Stimulated activated CD8-positive, alpha-beta memory T cell treated with anti-CD3 and anti-CD28 coated beads, Interleukin-4, amount 100 ng/mL, for 48 hours (primary cell): ENCODE measurements at regions not wholly inside any gene's neighbourhood (a gene's known extent, or its start where the extent isn't known, plus 50 kb on each side); places are given as distances from the start of the nearest gene placed in this dataset.
A peak's percentile ranks its signal among the peaks of the same experiment; 100 is the strongest.

Experiments used
- DNase-seq: peaks from one replicate; pipeline ENCODE4 v3.0.0-alpha.2; 2020

DNA sequence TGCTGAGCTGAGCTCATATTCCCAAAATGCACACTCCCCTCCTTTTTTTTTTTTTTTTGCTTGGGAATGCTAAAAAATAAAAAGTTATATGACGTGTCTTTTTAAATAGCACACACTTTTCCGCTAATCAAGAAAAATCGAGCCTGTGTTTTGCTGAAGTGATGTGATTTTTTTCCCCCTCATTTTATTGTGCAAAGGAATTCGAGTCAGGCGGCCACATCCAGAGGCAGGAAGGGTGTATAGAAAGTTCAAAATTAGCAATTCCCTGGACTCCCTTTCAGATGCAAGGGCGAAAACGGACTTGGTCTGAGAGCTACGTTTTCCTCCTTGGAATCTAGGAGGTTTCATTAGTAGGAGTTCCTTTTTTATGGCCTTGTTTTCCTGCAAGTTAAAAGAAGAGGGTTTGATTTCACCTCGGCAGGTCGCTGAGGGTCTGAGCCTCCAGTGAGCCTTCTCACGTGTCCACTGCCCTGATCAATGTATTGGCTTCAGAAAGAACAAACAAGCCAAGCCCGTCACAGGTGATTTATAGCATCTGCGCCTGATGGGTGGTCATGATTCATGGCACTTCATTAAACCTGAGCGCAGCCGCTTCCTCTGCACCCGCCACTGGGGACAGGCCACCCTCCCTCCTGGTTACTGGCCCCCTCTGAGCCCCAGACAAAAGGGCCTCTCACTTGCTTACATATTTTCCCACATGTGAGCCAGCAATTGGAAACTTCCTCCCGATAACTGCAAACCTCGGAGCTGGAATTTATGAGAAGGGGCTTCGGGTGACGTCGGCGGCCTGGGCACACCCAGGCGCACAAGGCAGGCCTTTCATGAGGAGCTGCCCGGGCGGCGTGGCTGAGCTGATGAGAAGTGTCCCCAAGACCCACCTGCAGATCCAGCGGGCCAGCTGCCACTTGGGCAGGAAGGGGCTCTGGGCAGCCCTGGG is 64.4 kb upstream of the LINC01488 start:
- no peak for DNase-seq

DNA sequence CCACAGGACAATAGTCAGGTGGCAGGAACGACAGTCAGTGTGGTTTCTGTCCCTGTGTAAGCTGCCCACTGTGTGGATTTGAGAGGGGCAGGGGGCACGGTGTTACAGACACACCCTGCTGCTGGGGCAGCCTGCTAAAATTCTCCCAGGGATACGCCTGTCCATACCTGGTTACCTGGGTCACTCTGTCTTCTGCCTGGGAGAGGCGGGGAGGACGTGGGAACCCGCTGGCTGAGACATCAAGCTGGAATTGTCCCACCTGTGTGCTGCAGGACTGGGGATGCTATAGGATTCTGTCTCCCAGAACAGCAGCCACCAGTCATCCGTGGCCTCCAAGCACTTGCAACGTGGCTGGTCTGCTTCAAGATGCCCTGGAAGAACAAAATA is 63.8 kb upstream of the LINC01488 start:
- DNase-seq: no peak

DNA sequence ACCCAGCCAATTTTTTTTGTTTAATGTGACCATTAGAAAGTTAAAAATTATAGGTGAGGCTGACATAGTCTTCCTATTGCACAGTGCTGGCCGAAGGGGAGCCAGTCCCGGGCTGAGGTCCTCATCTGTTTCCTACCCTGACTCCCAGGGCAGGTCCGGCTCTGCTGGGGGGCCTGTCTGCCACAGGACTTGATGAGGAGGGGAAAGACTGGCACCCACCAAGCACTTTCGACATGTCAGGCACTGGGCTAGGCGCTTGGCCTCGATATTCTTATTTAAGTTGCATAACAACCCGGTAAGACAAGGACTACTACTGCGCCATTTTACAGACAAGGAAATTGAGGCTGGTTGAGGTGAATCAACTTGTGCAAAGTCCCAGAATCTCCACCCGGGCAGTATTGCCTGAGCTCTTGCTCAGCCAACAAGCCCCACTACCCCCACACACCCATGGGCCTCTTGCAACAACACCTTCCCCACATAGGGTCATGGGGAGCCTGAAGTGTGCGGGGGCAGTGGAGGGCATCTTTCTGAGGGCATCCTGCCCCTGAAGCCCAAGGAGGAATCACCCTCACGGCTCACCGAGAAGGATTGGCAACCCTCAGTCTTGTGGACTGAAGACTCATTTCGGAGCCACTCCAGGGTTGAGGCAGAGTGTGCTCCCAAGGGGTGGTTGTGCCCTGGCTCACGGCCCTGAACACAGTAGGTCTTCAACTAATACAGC is 62.7 kb upstream of the LINC01488 start:
- no peak for DNase-seq

DNA sequence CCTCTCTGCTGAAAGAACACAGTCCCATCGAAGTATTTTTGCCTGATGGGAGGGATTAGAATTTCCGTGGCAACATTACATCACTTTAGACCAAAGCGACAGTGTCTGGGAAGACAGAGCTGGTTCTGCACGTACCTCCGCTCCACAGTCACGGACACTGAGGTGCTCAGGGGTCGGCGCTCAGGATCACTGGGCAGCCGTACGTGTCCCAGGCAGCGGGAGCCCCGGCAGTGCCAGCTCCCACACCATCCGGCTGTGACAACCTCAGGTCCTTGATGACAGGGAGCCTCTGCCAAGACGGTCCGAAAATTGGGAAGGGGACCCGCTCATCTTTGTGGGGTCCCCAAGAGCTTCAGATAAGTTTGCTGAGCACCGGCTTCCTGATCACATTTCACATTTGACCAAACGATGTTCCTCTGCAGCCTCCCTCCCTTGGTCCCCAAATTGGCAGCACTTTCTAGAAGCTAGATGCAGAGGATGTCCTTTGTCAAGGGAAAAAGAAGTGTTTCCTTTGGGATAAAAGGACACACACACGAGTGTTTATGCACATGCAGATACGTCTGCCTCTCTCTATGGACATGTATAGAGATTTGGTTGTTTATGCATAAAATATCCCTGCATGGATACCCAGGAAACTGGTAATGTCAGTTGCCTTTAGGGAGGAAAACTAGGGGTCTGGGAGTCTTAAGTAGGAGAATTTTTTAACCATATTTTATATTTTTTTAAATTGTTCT is 61.6 kb upstream of the LINC01488 start:
- no peak for DNase-seq

DNA sequence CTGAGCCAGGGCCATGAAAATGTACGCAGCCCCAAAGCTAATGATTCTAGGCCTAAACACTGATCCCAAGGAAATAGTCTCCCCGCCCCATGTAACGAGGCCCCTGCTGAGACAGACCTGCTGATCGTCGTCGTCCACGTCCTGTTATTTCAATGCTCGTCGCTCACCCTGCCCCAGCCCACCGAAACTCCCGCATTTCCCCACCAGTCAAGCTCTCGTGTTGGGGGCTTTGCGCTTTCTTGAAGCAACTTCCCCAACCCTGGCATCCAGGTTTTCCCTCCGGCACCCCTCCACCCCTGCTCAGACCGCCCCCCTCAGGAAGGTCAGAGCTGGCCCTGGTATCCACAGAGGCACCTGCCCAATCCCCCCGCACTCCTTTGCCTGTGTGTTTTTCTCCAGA is 58.8 kb upstream of the LINC01488 start:
- no peak for DNase-seq

DNA sequence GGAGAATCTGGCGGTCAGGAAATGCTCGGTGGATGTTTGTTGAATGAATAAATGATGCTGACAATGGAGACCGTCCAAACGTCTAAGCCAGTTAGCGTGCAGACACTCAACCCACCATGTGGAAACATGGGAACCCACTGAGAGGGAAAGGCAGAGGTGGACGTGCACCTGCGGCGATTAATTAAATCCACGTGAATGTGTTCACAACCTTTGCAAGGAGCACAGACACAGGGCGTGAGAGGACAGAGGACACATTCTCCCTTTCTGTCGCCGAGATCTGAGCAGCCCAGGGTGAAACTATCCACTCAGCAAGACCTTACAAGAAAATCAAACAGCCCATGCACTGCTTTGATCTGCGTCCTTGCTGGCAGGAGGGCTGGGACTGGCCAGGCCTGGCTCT is 58.3 kb upstream of the LINC01488 start:
- DNase-seq: no peak

DNA sequence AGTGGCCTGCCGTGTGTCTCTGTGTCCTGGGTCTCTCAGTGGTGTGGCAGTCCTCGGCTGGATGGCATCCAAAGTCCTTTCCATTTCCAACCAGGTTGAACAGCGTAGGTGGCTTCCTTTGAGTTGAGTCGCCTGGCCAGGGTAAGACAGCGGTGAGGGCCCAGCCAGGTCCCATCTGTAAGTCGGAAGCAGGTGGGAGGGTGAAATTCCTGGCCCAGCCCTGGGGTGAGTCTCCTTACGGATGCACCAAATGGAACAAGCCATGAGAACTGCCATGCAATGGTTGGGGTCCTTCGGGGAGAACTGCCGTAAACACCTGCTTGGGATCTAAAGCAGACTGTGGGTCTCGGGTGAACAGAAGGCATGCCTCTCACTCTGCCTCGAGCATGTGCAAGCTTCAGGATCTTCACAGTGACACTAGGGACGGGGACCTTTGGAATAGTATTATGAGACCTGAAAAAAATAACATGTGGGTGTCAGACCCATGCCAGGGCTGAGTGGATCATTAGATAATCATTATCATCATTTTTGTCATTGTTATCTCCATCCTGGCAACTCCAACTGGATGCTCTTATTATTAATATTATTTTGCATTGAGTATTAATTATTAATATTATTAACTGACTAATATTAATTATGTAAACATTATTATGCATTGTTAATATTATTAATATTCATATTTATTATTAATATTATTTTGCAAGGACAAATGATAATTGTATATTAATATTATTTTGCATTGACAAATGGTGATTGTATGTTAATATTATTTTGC is 57.7 kb upstream of the LINC01488 start:
- no peak for DNase-seq

DNA sequence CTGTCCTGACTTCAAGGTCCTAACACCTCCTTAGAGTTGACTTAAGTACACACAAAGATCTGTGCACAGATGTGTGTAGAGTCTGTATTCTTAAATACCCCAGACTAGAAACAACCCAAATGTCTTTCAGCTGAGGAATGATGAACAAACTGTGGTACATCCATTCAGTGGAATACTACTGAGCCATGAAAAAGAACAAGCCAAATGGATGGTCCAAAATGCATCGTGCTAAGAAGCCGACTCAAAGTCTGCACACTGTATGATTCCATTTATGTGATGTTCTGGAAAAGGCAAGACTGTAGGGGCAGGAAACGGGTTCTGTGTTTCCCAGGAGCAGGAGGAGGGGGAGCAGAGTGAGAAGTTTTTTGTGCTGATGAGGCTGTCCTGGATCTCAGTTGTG is 56.7 kb upstream of the LINC01488 start:
- DNase-seq: no peak

DNA sequence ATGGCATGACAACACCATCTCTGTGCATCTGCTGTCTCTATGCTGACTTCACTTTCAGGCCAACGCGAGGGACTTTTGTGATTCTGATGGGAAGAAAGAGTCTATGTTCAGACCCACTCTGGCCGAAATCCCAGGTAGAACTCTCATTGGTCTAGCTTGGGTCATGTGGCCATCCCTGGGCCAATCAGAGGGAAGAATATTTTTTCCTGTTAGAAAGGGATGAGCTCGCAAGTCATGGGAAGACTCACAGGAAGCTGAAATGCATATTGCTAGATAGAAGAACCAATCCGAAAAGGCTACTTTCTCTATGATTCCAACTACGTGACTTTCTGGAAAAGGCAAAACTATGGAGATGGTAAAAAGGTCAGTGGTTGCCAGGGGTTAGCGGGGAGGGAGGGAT is 56.0 kb upstream of the LINC01488 start:
- DNase-seq: no peak

DNA sequence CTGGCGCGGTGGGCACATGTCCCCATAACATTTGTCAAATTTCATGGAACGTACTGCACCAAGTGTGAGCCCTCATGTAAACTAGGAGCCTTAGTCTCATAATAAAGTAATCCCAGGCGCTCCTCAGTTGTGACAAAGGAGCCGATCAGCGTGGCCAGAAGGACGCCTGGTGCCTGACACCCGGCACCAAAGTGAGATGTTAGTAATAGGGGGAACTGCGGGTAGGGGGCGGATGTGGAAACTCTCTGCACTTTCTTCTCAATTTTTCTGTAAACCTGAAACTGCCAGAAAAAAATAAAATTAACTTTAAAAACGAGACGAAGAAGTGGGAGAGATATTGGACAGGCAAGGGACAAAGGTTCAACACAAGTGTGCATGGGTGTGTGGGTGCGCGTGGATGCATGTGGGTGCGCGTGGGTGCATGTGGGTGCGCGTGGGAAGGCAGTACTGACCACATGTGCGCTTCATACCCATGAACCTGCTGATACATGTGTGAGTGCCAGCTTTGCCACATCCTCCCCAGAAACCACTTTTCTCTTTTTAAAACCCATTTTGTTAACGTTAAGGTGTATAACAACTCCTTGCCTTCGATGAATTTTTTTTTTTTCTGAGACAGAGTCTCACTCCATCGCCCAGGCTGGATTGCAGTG is 55.4 kb upstream of the LINC01488 start:
- peak; percentile 63 for DNase-seq

DNA sequence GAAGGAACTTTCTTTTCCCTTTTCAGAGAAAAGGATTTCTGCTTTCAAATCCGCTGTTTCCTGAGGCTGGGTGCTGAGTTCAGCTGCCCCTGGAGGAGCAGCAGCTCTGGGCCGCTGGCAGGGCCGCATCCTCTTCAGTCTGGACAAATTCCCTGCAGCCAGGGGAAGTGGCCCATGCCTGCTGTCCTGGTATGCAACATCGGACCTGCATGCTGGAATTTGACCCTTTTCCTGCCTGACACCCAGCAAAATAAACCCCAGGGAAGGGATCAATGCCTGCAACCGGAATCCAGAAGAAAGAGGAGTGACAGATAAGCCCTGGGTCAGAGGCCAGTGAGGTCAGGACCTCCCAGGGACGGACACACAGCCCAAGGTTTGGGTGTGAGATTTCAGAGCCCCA is 54.1 kb upstream of the LINC01488 start:
- DNase-seq: no peak

DNA sequence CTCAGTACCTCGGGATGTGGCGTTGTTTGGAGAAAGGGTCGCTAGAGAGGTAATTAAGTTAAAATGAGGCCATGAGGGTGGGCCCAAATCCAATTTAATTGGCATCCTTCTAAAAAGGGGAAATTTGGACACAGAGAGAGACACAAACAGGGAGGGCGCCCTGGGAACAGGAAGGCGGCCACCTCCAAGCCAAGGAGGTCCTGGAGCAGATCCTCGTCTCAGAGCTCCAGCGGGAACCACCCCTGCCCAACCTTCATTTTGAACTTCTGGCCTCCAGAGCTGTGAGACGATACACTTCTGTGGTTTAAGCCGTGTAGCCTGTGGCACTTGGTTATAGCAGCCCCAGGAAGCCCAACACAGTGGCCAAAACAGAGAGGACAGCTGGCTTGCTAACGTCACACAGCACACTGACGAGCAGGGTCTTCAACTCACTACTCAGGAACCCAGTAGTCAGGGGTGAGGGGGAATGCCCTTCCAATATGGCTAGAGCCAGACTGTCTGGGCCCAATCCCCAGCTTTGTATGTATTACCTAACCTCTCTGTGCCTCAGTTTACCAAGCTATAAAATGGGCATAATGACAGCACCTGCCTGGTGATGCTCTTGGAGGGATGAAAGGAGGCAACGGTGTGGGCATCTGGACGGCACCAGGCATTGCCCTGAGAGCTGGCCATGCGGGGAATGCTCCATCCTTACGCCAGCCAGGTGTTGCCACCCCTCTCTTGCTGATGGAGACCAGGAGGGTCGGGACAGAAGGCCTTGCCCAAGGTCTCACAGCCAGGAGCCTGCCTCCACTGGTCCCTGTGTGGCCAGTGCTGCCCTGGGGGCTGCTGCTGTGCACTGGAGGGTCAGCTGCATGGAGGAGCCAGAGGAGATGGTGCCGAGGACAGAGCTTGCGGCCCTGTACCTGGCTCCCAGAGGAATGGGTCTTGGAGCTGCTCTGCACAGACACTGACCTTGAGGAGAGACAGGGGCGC is 53.3 kb upstream of the LINC01488 start:
- DNase-seq: no peak

DNA sequence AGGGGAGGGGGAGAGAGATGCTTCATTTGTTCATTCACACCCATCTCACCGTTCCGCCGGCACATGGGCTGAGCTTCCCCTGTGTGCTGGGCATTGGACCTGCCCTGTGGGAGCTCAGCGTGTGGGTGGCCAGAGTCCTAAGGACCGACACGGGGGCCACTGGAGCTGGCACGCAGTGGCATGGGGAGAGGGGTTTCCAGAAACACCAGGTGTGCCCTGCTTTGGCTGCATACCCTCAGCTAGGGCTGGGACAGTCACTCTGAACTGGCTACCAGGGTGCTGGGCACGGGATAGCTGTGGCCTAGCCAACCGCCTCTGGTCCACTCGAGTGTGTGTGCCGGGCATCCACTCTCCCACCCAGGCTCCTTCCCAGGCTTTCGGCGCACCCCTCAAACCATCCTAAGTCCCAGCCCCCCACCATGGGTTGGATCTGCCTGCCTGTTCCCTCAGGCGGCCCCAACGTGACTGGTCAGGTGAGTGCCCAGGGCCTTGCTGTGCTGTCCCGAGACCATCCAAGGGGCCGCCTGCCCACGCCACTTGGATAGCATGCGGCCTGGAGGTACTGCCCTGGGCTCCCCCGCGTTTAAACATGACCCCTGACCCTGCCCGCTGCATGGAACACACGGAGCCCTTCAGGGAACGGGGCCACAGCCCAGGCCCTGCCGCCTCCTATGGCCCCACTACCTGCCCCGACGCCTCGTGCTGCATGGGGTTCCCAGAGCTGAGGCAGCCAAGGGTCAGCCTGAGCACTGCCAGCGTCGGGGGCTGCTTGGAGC is 51.6 kb upstream of the LINC01488 start:
- no peak for DNase-seq

DNA sequence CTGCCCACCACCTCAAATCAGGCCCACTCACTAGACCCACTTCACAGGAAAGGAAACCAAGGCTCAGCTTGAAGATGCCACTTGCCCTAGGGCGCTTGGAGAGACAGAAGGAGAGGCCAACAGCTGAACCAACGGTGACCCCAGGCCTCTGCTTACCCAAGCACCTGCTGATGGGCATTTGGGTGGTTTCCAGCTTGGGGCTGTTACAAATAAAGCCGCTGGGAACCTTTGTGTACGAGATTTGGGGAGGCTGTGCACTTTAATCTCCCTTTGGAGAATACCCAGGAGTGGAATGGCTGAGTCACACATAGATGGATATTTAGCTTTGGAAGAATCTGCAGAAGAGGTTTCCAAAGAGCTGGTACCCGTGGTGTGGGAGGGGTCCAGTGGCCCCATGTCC is 50.9 kb upstream of the LINC01488 start:
- no peak for DNase-seq

DNA sequence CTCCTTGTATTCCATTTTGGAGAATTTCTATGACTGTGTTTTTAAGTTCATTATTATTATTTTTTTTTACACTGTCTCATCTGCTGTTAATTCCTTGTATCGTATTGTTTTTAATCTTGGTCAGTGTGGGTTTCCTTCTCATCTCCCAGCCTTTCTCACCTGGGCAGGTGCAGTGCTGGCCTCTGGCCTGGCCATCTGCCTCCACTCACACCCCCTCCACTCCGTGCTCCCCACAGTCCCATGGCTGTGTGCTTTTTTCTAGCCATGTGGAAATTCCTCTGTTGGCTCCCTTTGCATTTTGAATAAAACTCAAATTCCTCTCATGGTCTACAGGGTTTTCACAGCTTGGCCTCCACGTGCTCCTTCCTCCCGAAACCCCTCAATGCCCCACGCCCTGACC is 50.3 kb upstream of the LINC01488 start:
- no peak for DNase-seq
